ENCODE measurements at regions not wholly inside any gene's neighbourhood (a gene's known extent, or its start where the extent isn't known, plus 50 kb on each side); places are given as distances from the start of the nearest gene placed in this dataset.

DNA sequence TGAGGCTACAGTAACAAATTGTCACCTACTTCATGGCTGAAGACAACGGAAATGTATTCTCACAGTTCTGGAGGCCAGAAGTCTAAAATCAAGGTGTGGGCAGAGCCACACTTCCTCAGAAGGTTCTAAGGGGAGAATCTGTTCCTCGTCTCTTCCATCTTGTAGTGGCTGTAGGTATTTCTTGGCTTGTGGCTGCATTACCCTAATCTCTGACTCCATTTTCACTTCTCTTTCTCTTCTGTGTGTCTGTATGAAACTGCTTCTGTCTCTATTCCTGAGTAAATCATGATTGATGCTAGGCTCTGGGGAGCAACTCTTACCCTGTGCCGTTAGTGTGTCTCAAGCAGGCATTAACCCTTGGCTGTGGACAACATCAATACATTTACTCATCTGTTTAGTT lies 164.7 kb downstream of the SQOR start:
- Histone ChIP-seq H3K9ac (ENCODE audit: low read length) (no peak overlapping the region), H3K4me1 (ENCODE audit: low read length) (peaks cover 3% of the 10 kb centered on the region; the same call in 1 of the 2 replicates), H3F3A (ENCODE audit: insufficient read depth, low read length) (no peaks in the 10 kb centered on the region), H3K36me3 (replicated peaks; ENCODE audit: insufficient read depth, low read length) (no peaks in the 10 kb centered on the region), H3K79me2 (ENCODE audit: low read length) (no peaks in the 10 kb centered on the region), H3K9me3 (replicated peaks; ENCODE audit: insufficient read depth, low read length) (no peaks in the 10 kb centered on the region), H3K4me3 (ENCODE audit: low read length) (no peak overlapping the region), H4K20me1 (ENCODE audit: insufficient read depth, low read length) (no peaks in the 10 kb centered on the region), H3K4me2 (ENCODE audit: low read depth, low read length) (peak overlapping the region; percentile 16; the same call in 1 of the 2 replicates), H3K9me2 (replicated peaks; ENCODE audit: insufficient read depth, low read length) (no peaks in the 10 kb centered on the region), H2AFZ (ENCODE audit: low read length) (0 out of 2 replicates have a peak overlapping the region, but pooled peaks have one; percentile 10), H3K27ac (ENCODE audit: low read length) (peak overlapping the region; percentile 10; the same call in 1 of the 2 replicates), H3K27me3 (replicated peaks; ENCODE audit: insufficient read depth, low read length) (no peaks in the 10 kb centered on the region)
- no peak for TF ChIP-seq EZH2phosphoT487 (IDR thresholded peaks at IDR 0.05; ENCODE audit: low read length)
- TF ChIP-seq, protein P1, sequence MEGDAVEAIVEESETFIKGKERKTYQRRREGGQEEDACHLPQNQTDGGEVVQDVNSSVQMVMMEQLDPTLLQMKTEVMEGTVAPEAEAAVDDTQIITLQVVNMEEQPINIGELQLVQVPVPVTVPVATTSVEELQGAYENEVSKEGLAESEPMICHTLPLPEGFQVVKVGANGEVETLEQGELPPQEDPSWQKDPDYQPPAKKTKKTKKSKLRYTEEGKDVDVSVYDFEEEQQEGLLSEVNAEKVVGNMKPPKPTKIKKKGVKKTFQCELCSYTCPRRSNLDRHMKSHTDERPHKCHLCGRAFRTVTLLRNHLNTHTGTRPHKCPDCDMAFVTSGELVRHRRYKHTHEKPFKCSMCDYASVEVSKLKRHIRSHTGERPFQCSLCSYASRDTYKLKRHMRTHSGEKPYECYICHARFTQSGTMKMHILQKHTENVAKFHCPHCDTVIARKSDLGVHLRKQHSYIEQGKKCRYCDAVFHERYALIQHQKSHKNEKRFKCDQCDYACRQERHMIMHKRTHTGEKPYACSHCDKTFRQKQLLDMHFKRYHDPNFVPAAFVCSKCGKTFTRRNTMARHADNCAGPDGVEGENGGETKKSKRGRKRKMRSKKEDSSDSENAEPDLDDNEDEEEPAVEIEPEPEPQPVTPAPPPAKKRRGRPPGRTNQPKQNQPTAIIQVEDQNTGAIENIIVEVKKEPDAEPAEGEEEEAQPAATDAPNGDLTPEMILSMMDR (IDR thresholded peaks at IDR 0.05; ENCODE audit: low read length): no peak
- TF ChIP-seq EZH2 (optimal IDR thresholded peaks at IDR 0.05; ENCODE audit: low read depth, low read length): no peak
- DNase-seq: peak; percentile 32

DNA sequence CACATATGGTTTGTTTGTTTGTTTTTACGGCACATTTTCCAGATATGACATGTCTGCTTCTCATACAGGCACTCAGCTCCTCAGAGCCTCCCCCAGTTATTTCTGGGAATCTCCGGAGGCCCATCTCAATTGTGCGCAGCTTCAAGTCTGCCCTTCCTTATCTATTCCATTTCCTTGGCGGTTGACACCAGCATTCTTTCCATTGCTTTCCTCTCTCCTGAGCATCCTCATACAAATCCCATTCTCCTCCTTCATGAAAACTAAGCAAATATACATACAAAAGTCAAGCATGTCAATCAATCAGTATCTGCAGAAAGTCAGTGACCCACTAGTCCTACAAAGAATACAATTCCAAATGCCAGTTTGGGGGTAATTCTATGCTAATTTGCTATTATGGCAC lies 166.7 kb downstream of the SQOR start:
- Histone ChIP-seq H3K9me2 (replicated peaks; ENCODE audit: insufficient read depth, low read length) (no peaks in the 10 kb centered on the region), H3K27me3 (replicated peaks; ENCODE audit: insufficient read depth, low read length) (no peaks in the 10 kb centered on the region), H3K4me2 (ENCODE audit: low read depth, low read length) (no peak overlapping the region), H3K9me3 (replicated peaks; ENCODE audit: insufficient read depth, low read length) (no peaks in the 10 kb centered on the region), H3K79me2 (ENCODE audit: low read length) (no peaks in the 10 kb centered on the region), H3K27ac (ENCODE audit: low read length) (no peak overlapping the region), H2AFZ (ENCODE audit: low read length) (no peak overlapping the region), H3K4me1 (ENCODE audit: low read length) (peaks cover 3% of the 10 kb centered on the region; the same call in 1 of the 2 replicates), H3K9ac (ENCODE audit: low read length) (no peak overlapping the region), H3F3A (ENCODE audit: insufficient read depth, low read length) (no peaks in the 10 kb centered on the region), H3K36me3 (replicated peaks; ENCODE audit: insufficient read depth, low read length) (no peaks in the 10 kb centered on the region), H3K4me3 (ENCODE audit: low read length) (no peak overlapping the region), H4K20me1 (ENCODE audit: insufficient read depth, low read length) (no peaks in the 10 kb centered on the region)
- no peak for DNase-seq
- TF ChIP-seq, protein P1 (IDR thresholded peaks at IDR 0.05; ENCODE audit: low read length): no peak
- TF ChIP-seq EZH2 (optimal IDR thresholded peaks at IDR 0.05; ENCODE audit: low read depth, low read length) (no peak), EZH2phosphoT487 (IDR thresholded peaks at IDR 0.05; ENCODE audit: low read length) (no peak)

DNA sequence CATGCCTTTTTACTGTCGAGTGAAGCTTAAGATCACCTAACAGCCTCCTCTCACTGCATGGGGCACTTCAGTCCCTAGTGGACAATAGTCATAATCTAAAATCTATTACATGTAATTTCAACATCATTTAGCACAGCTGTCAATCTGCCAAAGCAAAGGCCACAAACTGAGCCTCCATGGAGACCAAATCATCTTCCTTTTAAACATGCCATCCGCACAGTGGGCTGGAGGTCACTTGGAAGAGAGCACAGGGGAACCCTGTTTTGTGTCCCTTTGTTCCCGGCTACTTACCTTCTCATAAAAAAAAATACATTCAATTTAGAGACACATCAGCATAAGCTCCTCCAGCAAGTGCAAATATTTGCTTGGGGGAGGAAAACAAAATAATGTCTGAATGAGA lies 167.3 kb downstream of the SQOR start:
- H3K27me3 ChIP-seq (replicated peaks; ENCODE audit: insufficient read depth, low read length): no peaks in the 10 kb centered on the region
- no peak for TF ChIP-seq EZH2phosphoT487 (IDR thresholded peaks at IDR 0.05; ENCODE audit: low read length)
- no peak for TF ChIP-seq EZH2 (optimal IDR thresholded peaks at IDR 0.05; ENCODE audit: low read depth, low read length)
- TF ChIP-seq, protein P1 (IDR thresholded peaks at IDR 0.05; ENCODE audit: low read length): no peak
- H3K79me2 ChIP-seq (ENCODE audit: low read length): no peaks in the 10 kb centered on the region
- H3K4me2 ChIP-seq (ENCODE audit: low read depth, low read length): no peak overlapping the region
- no peaks in the 10 kb centered on the region for H3K36me3 ChIP-seq (replicated peaks; ENCODE audit: insufficient read depth, low read length)
- H3K9me2 ChIP-seq (replicated peaks; ENCODE audit: insufficient read depth, low read length): no peaks in the 10 kb centered on the region
- no peaks in the 10 kb centered on the region for H3F3A ChIP-seq (ENCODE audit: insufficient read depth, low read length)
- H2AFZ ChIP-seq (ENCODE audit: low read length): no peak overlapping the region
- no peaks in the 10 kb centered on the region for H4K20me1 ChIP-seq (ENCODE audit: insufficient read depth, low read length)
- no peak for DNase-seq
- peaks cover 3% of the 10 kb centered on the region; the same call in 1 of the 2 replicates for H3K4me1 ChIP-seq (ENCODE audit: low read length)
- H3K9me3 ChIP-seq (replicated peaks; ENCODE audit: insufficient read depth, low read length): no peaks in the 10 kb centered on the region
- no peak overlapping the region for H3K27ac ChIP-seq (ENCODE audit: low read length)
- H3K9ac ChIP-seq (ENCODE audit: low read length): no peak overlapping the region
- H3K4me3 ChIP-seq (ENCODE audit: low read length): no peak overlapping the region

Data from MM.1S (cell line).